Calu3 (cell line): ENCODE measurements at regions not wholly inside any gene's neighbourhood (a gene's known extent, or its start where the extent isn't known, plus 50 kb on each side); places are given as distances from the start of the nearest gene placed in this dataset.

Source experiments
- BruUV-seq: library from RNA; stranded (reverse); fragments of 400-500 nt; replicated peaks from 2 replicates; lab custom pipeline; 2021; lab: Mats Ljungman, UMichigan
- CTCF ChIA-PET: fragments of 300-600 bp; sonication (Branson Sonifier 250); formaldehyde crosslinking; loops from one replicate; lab custom pipeline; 2022; ENCODE audit warnings: antibody characterized with exemption; lab: Charles Lee
- DNase-seq: peaks from one replicate; pipeline ENCODE4 v3.0.0; 2022
- H3K27ac Mint-ChIP-seq: one replicate; pipeline ENCODE4 v1.8.0; 2022; ENCODE audit warnings: mixed read lengths; ENCODE audit not compliant: unreplicated experiment
- H3K27me3 Mint-ChIP-seq: one replicate; pipeline ENCODE4 v1.8.0; 2022; ENCODE audit warnings: mixed read lengths; ENCODE audit not compliant: unreplicated experiment
- H3K36me3 Mint-ChIP-seq: one replicate; pipeline ENCODE4 v1.8.0; 2022; ENCODE audit warnings: mild to moderate bottlenecking, moderate library complexity, mixed read lengths; ENCODE audit not compliant: insufficient read depth, unreplicated experiment
- H3K4me1 Mint-ChIP-seq: one replicate; pipeline ENCODE4 v1.8.0; 2022; ENCODE audit warnings: mild to moderate bottlenecking, low read depth, mixed read lengths; ENCODE audit not compliant: unreplicated experiment
- H3K4me3 Mint-ChIP-seq: one replicate; pipeline ENCODE4 v1.8.0; 2022; ENCODE audit warnings: mild to moderate bottlenecking, low read depth, moderate library complexity, mixed read lengths; ENCODE audit not compliant: unreplicated experiment
- H3K9me3 Mint-ChIP-seq: one replicate; pipeline ENCODE4 v1.8.0; 2022; ENCODE audit warnings: low read depth, mixed read lengths; ENCODE audit not compliant: unreplicated experiment
- intact Hi-C: fragments of 100-400 bp; cut with micrococcal nuclease; formaldehyde crosslinking; loops from one replicate; pipeline ENCODE4 v1.10.0; 2022; ENCODE audit not compliant: unreplicated experiment
- TF ChIP-seq, protein P1 (sequence below): fragments of 200-600 bp; IDR thresholded peaks from one replicate; pipeline ENCODE4 v1.8.0; 2022; ENCODE audit warnings: antibody characterized with exemption; ENCODE audit not compliant: unreplicated experiment

DNA sequence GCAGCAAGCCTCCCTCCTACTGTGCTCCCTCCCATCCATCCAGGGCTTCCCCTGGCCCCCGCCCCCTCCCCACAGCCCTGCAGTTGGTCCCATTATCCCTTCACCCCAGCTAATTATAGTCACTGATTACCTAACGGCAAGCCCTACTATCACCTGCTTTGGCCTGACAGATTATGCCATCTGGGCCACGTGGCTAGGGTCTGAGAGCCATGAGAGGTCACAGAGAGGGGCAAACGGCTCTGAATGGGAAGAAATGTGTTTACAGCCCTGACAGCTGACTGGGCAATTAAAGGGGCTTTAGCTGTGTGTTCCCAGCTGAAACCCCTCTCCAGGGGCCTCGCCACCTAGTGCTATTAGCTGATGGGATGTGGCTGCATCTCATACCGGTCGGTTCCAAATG, 134.4 kb upstream of the CPEB2 start:
- no peak overlapping the region for H3K27ac Mint-ChIP-seq
- no TSS peak for BruUV-seq

DNA sequence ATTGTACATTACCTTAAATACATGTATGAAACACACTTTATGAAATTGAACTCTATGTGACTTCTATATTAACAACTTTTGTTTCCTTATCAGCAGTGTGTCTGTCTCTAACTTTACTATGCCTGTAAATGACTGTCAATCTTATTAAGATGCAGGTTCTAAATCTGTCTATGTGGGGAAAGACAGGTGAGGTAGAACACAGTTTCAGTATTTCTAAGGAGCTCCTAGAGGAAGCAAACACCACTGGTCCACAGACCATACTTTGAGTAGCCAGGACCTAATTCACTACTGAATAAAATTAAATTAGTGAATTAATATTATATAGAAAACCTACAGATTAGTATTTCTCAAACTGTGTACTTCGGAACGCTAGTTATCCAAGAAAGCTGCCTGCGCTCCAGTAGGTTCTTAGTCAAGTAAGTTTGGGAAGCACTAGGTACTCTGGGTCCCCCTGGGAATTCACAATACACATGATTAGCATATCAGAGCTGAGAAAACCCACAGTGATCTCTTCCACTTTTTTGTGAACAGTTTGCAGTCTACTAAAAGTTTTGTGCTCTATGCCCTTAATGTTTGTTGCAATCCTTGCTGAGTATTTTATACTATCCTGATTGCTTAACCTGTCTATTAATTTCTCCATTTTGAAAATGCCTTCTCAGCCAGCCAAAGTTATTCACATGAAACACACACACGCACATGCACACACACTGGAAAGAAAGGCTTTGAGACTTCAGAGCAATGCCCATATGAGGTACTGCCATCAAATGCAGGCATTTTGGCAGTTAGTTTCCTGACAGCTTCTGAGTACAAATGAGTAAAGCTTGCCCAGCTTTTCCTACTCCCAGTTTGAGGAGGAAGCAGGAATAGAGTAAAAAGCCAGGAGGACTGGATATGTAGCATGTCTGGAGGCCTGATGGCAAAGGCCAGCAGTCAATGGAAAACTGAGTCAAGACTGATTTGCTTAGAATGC, 133.6 kb upstream of the CPEB2 start:
- TF ChIP-seq, protein P1, sequence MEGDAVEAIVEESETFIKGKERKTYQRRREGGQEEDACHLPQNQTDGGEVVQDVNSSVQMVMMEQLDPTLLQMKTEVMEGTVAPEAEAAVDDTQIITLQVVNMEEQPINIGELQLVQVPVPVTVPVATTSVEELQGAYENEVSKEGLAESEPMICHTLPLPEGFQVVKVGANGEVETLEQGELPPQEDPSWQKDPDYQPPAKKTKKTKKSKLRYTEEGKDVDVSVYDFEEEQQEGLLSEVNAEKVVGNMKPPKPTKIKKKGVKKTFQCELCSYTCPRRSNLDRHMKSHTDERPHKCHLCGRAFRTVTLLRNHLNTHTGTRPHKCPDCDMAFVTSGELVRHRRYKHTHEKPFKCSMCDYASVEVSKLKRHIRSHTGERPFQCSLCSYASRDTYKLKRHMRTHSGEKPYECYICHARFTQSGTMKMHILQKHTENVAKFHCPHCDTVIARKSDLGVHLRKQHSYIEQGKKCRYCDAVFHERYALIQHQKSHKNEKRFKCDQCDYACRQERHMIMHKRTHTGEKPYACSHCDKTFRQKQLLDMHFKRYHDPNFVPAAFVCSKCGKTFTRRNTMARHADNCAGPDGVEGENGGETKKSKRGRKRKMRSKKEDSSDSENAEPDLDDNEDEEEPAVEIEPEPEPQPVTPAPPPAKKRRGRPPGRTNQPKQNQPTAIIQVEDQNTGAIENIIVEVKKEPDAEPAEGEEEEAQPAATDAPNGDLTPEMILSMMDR = no peak
- no peak for DNase-seq
- H3K36me3 Mint-ChIP-seq = no peaks in the 10 kb centered on the region
- H3K4me3 Mint-ChIP-seq = no peak overlapping the region
- H3K9me3 Mint-ChIP-seq = no peaks in the 10 kb centered on the region
- intact Hi-C loops = no loop called here
- CTCF ChIA-PET = interaction anchor here (0.6 to 0.7 kb wide), 2 partner anchors 15 to 1222 kb away, joined by 4 read pairs; no protein-coding TSS in a partner anchor
- no TSS peak for BruUV-seq
- no peaks in the 10 kb centered on the region for H3K4me1 Mint-ChIP-seq
- H3K27me3 Mint-ChIP-seq = peaks cover 3% of the 10 kb centered on the region
- H3K27ac Mint-ChIP-seq = no peak overlapping the region

More for the DNA sequence above, 134.4 kb upstream of the CPEB2 start:
- intact Hi-C loops = no loop called here
- no peaks in the 10 kb centered on the region for H3K4me1 Mint-ChIP-seq
- TF ChIP-seq, protein P1 = no peak
- H3K9me3 Mint-ChIP-seq = no peaks in the 10 kb centered on the region
- CTCF ChIA-PET = interaction anchor here (0.6 to 0.7 kb wide), 2 partner anchors 14 to 1221 kb away, joined by 4 read pairs; no protein-coding TSS in a partner anchor
- peaks cover 8% of the 10 kb centered on the region for H3K27me3 Mint-ChIP-seq
- DNase-seq = no peak
- H3K36me3 Mint-ChIP-seq = no peaks in the 10 kb centered on the region
- H3K4me3 Mint-ChIP-seq = no peak overlapping the region

DNA sequence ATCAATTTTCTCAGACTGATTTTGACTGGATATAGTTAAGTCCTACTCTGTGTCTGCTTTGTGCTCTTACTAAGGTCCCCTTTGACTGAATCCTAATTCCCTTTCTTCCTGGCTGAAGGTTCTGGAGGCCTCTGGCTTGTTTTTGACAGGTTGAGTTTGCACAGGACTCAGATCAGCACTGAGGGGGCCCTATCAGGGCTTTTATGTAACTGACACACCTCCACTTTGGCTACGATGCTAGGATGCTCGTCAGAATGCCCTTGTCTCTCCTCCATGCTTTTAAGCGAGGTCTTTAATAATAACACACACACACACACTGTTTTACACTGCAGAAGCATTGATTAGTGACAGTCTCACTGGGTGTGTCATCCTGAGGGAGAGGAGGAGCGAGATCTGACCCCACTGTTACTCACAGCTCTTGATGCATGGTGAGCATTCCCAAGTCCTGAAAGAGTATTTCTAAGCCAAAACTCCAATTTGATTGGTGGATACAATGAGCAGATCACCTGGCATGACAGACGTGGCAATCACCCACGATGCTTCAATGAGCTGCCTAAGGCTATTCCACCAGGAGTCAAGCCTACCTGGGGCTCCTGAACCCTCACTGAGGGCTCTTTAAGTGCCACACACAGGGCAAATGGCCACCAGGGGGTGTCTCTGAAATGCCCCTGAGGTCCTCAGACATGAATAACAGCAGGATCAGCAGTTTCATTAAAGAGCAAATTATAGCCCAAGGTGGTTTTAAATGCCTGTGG, 130.4 kb upstream of the CPEB2 start:
- TF ChIP-seq, protein P1 = peak; percentile 50
- Mint-ChIP-seq H3K36me3 (no peaks in the 10 kb centered on the region), H3K9me3 (no peaks in the 10 kb centered on the region), H3K27ac (no peak overlapping the region), H3K4me3 (no peak overlapping the region), H3K27me3 (no peaks in the 10 kb centered on the region), H3K4me1 (no peaks in the 10 kb centered on the region)
- peak; percentile 52 for DNase-seq
- BruUV-seq = no TSS peak
- CTCF ChIA-PET = interaction anchor here (0.5 kb wide), 1 partner anchor 908 kb away, joined by 5 read pairs; no protein-coding TSS in a partner anchor
- intact Hi-C loops = loop anchor here (2.0 to 10.0 kb wide), 2 partner anchors 131 to 1577 kb away; partner anchors contain the start of gene CPEB2

DNA sequence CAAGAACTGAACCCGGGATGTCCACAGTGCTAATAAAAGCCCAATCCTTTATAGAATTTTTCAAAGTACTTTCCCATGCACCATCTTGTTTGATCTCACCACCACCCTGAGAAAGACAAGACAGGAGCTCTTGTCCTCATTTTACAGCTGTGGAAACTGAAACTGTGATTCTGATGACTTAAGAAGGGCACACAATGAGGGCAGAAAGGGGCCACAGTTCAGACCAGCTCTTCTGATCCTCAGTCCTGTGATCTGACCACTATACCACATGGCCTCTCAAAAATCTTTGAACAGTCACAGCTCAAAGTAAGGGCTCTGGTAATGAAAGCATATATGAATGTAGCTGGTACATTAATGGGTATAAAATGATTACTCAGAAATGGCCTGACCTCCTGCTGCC, 127.3 kb upstream of the CPEB2 start:
- H3K4me3 Mint-ChIP-seq = no peak overlapping the region
- no peak overlapping the region for H3K27ac Mint-ChIP-seq
- H3K9me3 Mint-ChIP-seq = no peaks in the 10 kb centered on the region
- intact Hi-C loops = loop anchor here (10.0 kb wide), 1 partner anchor 1580 kb away; no protein-coding TSS in a partner anchor
- CTCF ChIA-PET = no interaction called here
- TF ChIP-seq, protein P1 = no peak
- BruUV-seq = no TSS peak
- DNase-seq = no peak
- no peaks in the 10 kb centered on the region for H3K27me3 Mint-ChIP-seq
- no peaks in the 10 kb centered on the region for H3K4me1 Mint-ChIP-seq
- H3K36me3 Mint-ChIP-seq = no peaks in the 10 kb centered on the region
